ENCODE measurements at regions not wholly inside any gene's neighbourhood (a gene's known extent, or its start where the extent isn't known, plus 50 kb on each side); places are given as distances from the start of the nearest gene placed in this dataset.

GRCh38 chr9:14522627-14523379, 170.4 kb downstream of the ZDHHC21 start:
- no peaks in the 10 kb centered on the region for H3K36me3 ChIP-seq (ENCODE audit: control insufficient read depth, insufficient read depth, low read length)
- no peaks in the 10 kb centered on the region for H3K9me3 ChIP-seq (ENCODE audit: control insufficient read depth, low read length)
- no peak overlapping the region for H3K9ac ChIP-seq
- H3K4me1 ChIP-seq, result no peaks in the 10 kb centered on the region
- no peak overlapping the region for H3K4me3 ChIP-seq (ENCODE audit: low read depth, low read length)
- H3K27me3 ChIP-seq (ENCODE audit: control insufficient read depth, insufficient read depth, low read length), result no peaks in the 10 kb centered on the region
- no peaks in the 10 kb centered on the region for H3K79me2 ChIP-seq
- TF ChIP-seq CTCF (IDR thresholded peaks at IDR 0.05), result no peak
- H3K27ac ChIP-seq, result no peak overlapping the region
- H3K4me2 ChIP-seq (ENCODE audit: low read length), result no peak overlapping the region
- H2AFZ ChIP-seq, result no peak overlapping the region

- no peak overlapping the region for H3K4me3 ChIP-seq (ENCODE audit: low read depth, low read length)
- H3K4me2 ChIP-seq (ENCODE audit: low read length), result no peak overlapping the region
- H3K9me3 ChIP-seq (ENCODE audit: control insufficient read depth, low read length), result no peaks in the 10 kb centered on the region
- H3K27me3 ChIP-seq (ENCODE audit: control insufficient read depth, insufficient read depth, low read length), result no peaks in the 10 kb centered on the region
- no peaks in the 10 kb centered on the region for H3K36me3 ChIP-seq (ENCODE audit: control insufficient read depth, insufficient read depth, low read length)
- H3K79me2 ChIP-seq, result no peaks in the 10 kb centered on the region
- H3K9ac ChIP-seq, result no peak overlapping the region
- no peak overlapping the region for H2AFZ ChIP-seq
- H3K27ac ChIP-seq, result no peak overlapping the region
- H3K4me1 ChIP-seq, result no peaks in the 10 kb centered on the region
- TF ChIP-seq CTCF (IDR thresholded peaks at IDR 0.05), result no peak
Measured at GRCh38 chr9:14520341-14520740, 172.9 kb downstream of the ZDHHC21 start.

GRCh38 chr9:14517154-14517906, 175.9 kb downstream of the ZDHHC21 start:
- TF ChIP-seq CTCF (IDR thresholded peaks at IDR 0.05), result no peak
- Histone ChIP-seq H3K9ac (no peak overlapping the region), H3K4me1 (no peaks in the 10 kb centered on the region), H3K79me2 (no peaks in the 10 kb centered on the region), H3K4me2 (ENCODE audit: low read length) (no peak overlapping the region), H2AFZ (no peak overlapping the region), H3K27ac (no peak overlapping the region), H3K36me3 (ENCODE audit: control insufficient read depth, insufficient read depth, low read length) (no peaks in the 10 kb centered on the region), H3K27me3 (ENCODE audit: control insufficient read depth, insufficient read depth, low read length) (no peaks in the 10 kb centered on the region), H3K9me3 (ENCODE audit: control insufficient read depth, low read length) (no peaks in the 10 kb centered on the region), H3K4me3 (ENCODE audit: low read depth, low read length) (no peak overlapping the region)

GRCh38 chr9:14516656-14517055, 176.6 kb downstream of the ZDHHC21 start:
- Histone ChIP-seq H3K27me3 (ENCODE audit: control insufficient read depth, insufficient read depth, low read length) (no peaks in the 10 kb centered on the region), H3K4me1 (no peaks in the 10 kb centered on the region), H3K79me2 (no peaks in the 10 kb centered on the region), H3K9me3 (ENCODE audit: control insufficient read depth, low read length) (no peaks in the 10 kb centered on the region), H2AFZ (no peak overlapping the region), H3K4me2 (ENCODE audit: low read length) (no peak overlapping the region), H3K27ac (no peak overlapping the region), H3K4me3 (ENCODE audit: low read depth, low read length) (no peak overlapping the region), H3K9ac (no peak overlapping the region), H3K36me3 (ENCODE audit: control insufficient read depth, insufficient read depth, low read length) (no peaks in the 10 kb centered on the region)
- no peak for TF ChIP-seq CTCF (IDR thresholded peaks at IDR 0.05)
